Osteoblast (primary cell): ENCODE measurements at regions not wholly inside any gene's neighbourhood (a gene's known extent, or its start where the extent isn't known, plus 50 kb on each side); places are given as distances from the start of the nearest gene placed in this dataset.

Experiments
- DNase-seq: peaks from one replicate; pipeline ENCODE4 v3.0.0; 2011; ENCODE audit warnings: low spot score, mixed read lengths; ENCODE audit not compliant: insufficient read length; ENCODE audit errors: missing footprints
- H2AFZ ChIP-seq: 2 replicates; pipeline ENCODE4 v1.6.0; 2011; ENCODE audit warnings: mild to moderate bottlenecking, low read length
- H3K27ac ChIP-seq: 2 replicates; pipeline ENCODE4 v1.5.1; 2011; ENCODE audit warnings: mild to moderate bottlenecking, low read depth, low read length, moderate library complexity
- H3K27me3 ChIP-seq: 2 replicates; pipeline ENCODE4 v1.6.0; 2012; ENCODE audit warnings: mild to moderate bottlenecking, control low read depth, inconsistent platforms, low read length, moderate library complexity; ENCODE audit not compliant: insufficient read depth
- H3K36me3 ChIP-seq: 2 replicates; pipeline ENCODE4 v1.5.1; 2011; ENCODE audit warnings: mild to moderate bottlenecking, low read length, control low read depth, moderate library complexity; ENCODE audit not compliant: insufficient read depth
- H3K4me1 ChIP-seq: 2 replicates; pipeline ENCODE4 v1.5.1; 2011; ENCODE audit warnings: mild to moderate bottlenecking, low read length, control low read depth, moderate library complexity; ENCODE audit not compliant: insufficient read depth
- H3K4me2 ChIP-seq: 2 replicates; pipeline ENCODE4 v1.6.0; 2011; ENCODE audit warnings: mild to moderate bottlenecking, low read length; ENCODE audit not compliant: insufficient read depth
- H3K4me3 ChIP-seq: fragments of 200-600 bp; sonication (generic); 3 replicates; pipeline ENCODE4 v1.5.1; 2012; ENCODE audit warnings: mild to moderate bottlenecking, low read length, inconsistent platforms; ENCODE audit not compliant: insufficient read depth
- H3K79me2 ChIP-seq: 2 replicates; pipeline ENCODE4 v1.6.0; 2012; ENCODE audit warnings: mild to moderate bottlenecking, low read length, control low read depth, inconsistent platforms; ENCODE audit not compliant: insufficient read depth
- H3K9me3 ChIP-seq: 2 replicates; pipeline ENCODE4 v1.5.1; 2011; ENCODE audit warnings: low read depth, low read length, control low read depth
- H4K20me1 ChIP-seq: 2 replicates; pipeline ENCODE4 v1.6.0; 2012; ENCODE audit warnings: mild to moderate bottlenecking, low read length, control low read depth; ENCODE audit not compliant: insufficient read depth
- CTCF ChIP-seq: IDR thresholded peaks from 2 replicates; pipeline ENCODE4 v1.5.1; 2011; ENCODE audit warnings: mild to moderate bottlenecking, low read depth, low read length, moderate library complexity; ENCODE audit errors: extremely low read depth

GRCh38 chr3:3334491-3334890, 155.0 kb upstream of the CRBN start:
- DNase-seq, result no peak
- Histone ChIP-seq H3K4me3 (no peak overlapping the region), H4K20me1 (no peaks in the 10 kb centered on the region)

GRCh38 chr3:3333571-3333970, 154.1 kb upstream of the CRBN start:
- no peak for DNase-seq
- no peaks in the 10 kb centered on the region for H4K20me1 ChIP-seq
- H3K4me1 ChIP-seq, result no peaks in the 10 kb centered on the region
- H3K36me3 ChIP-seq, result no peaks in the 10 kb centered on the region
- H2AFZ ChIP-seq, result no peak overlapping the region
- no peaks in the 10 kb centered on the region for H3K79me2 ChIP-seq
- no peaks in the 10 kb centered on the region for H3K27me3 ChIP-seq
- H3K27ac ChIP-seq, result no peak overlapping the region
- H3K9me3 ChIP-seq, result peaks cover 2% of the 10 kb centered on the region
- no peak overlapping the region for H3K4me2 ChIP-seq
- no peak overlapping the region for H3K4me3 ChIP-seq
- no peak for TF ChIP-seq CTCF

More at GRCh38 chr3:3334491-3334890, 155.0 kb upstream of the CRBN start:
- H3K27ac ChIP-seq, result no peak overlapping the region
- TF ChIP-seq CTCF, result no peak
- no peaks in the 10 kb centered on the region for H3K79me2 ChIP-seq
- no peak overlapping the region for H3K4me2 ChIP-seq
- H3K9me3 ChIP-seq, result peaks cover 2% of the 10 kb centered on the region
- no peaks in the 10 kb centered on the region for H3K27me3 ChIP-seq
- H3K4me1 ChIP-seq, result no peaks in the 10 kb centered on the region
- no peaks in the 10 kb centered on the region for H3K36me3 ChIP-seq
- no peak overlapping the region for H2AFZ ChIP-seq

DNA sequence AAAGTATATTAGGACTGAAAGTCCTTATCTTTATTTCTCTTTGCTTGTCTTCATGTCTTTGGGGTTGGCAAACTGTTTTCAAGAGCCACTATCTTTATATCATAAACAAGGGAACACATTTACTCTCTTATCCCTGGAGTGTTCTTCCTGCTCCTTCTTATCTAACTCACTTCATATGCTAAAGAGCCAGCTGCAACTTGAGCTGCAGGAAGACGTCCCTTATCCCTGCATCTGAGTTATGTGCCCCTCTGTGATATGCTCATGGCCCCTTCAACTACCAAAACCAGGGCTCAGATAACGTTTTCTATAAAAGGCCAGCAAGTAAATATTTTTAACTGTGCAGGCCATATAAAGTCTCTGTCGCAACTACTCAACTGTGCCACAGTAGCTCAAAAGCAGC, 137.0 kb upstream of the CRBN start:
- Histone ChIP-seq H2AFZ (no peak overlapping the region), H3K4me2 (no peak overlapping the region), H3K4me1 (no peaks in the 10 kb centered on the region), H4K20me1 (no peaks in the 10 kb centered on the region), H3K27me3 (no peaks in the 10 kb centered on the region), H3K36me3 (no peaks in the 10 kb centered on the region), H3K9me3 (no peaks in the 10 kb centered on the region), H3K79me2 (no peaks in the 10 kb centered on the region), H3K4me3 (no peak overlapping the region), H3K27ac (no peak overlapping the region)
- TF ChIP-seq CTCF, result no peak
- no peak for DNase-seq

GRCh38 chr3:3315846-3316245, 136.4 kb upstream of the CRBN start:
- no peak overlapping the region for H3K4me2 ChIP-seq
- TF ChIP-seq CTCF, result no peak
- H3K36me3 ChIP-seq, result no peaks in the 10 kb centered on the region
- no peak overlapping the region for H3K4me3 ChIP-seq
- no peak overlapping the region for H2AFZ ChIP-seq
- H3K27me3 ChIP-seq, result no peaks in the 10 kb centered on the region
- no peak overlapping the region for H3K27ac ChIP-seq
- H3K9me3 ChIP-seq, result no peaks in the 10 kb centered on the region
- no peaks in the 10 kb centered on the region for H3K4me1 ChIP-seq
- no peaks in the 10 kb centered on the region for H3K79me2 ChIP-seq
- H4K20me1 ChIP-seq, result no peaks in the 10 kb centered on the region
- no peak for DNase-seq
